H1 (cell line): ENCODE measurements at regions not wholly inside any gene's neighbourhood (a gene's known extent, or its start where the extent isn't known, plus 50 kb on each side); places are given as distances from the start of the nearest gene placed in this dataset.

Source experiments
- CTCF ChIA-PET: fragments of 300-600 bp; sonication (Branson Sonifier 250); formaldehyde crosslinking; loops from one replicate; lab custom pipeline; 2021; ENCODE audit not compliant: partially characterized antibody; lab: Charles Lee
- POLR2A ChIA-PET: fragments of 300-600 bp; sonication (Branson Sonifier 250); formaldehyde crosslinking; loops from one replicate; lab custom pipeline; 2021; ENCODE audit warnings: inconsistent platforms; ENCODE audit not compliant: partially characterized antibody; lab: Charles Lee
- DNase-seq, 2 experiments: peaks; one replicate each; pipeline versions ENCODE4 v3.0.0 to v3.0.0-alpha.2; 2010 to 2022; ENCODE audit warnings: low spot score in 2 of 2, low read depth in 1 of 2, mixed read lengths in 1 of 2
- FAIRE-seq: peaks from 2 replicates; lab custom pipeline; 2011; peaks lifted over from hg19 to GRCh38; lab: Jason Lieb, UNC
- H2AFZ ChIP-seq: 2 replicates; pipeline ENCODE4 v1.8.1; 2012; ENCODE audit warnings: low read length, inconsistent platforms
- H2AK5ac ChIP-seq: 2 replicates; pipeline ENCODE4 v1.6.1; 2013; ENCODE audit warnings: low read depth, low read length
- H2BK120ac ChIP-seq: replicated peaks from 2 replicates; pipeline ENCODE3; 2013; ENCODE audit warnings: low read depth, low read length, inconsistent platforms
- H2BK12ac ChIP-seq: 2 replicates; pipeline ENCODE4 v1.6.1; 2013; ENCODE audit warnings: low read depth, low read length
- H2BK15ac ChIP-seq: 2 replicates; pipeline ENCODE4 v1.6.1; 2013; ENCODE audit warnings: low read length
- H2BK20ac ChIP-seq: 2 replicates; pipeline ENCODE4 v1.6.1; 2013; ENCODE audit warnings: low read length
- H2BK5ac ChIP-seq: 2 replicates; pipeline ENCODE4 v1.6.1; 2013; ENCODE audit warnings: low read depth, low read length
- H3K14ac ChIP-seq: 2 replicates; pipeline ENCODE4 v1.6.1; 2013; ENCODE audit warnings: inconsistent platforms; ENCODE audit not compliant: insufficient read length
- H3K18ac ChIP-seq: 2 replicates; pipeline ENCODE4 v1.6.1; 2013; ENCODE audit warnings: low read length; ENCODE audit errors: extremely low read depth
- H3K23ac ChIP-seq: 2 replicates; pipeline ENCODE4 v1.6.1; 2013; ENCODE audit warnings: inconsistent platforms; ENCODE audit not compliant: insufficient read length
- H3K23me2 ChIP-seq: 2 replicates; pipeline ENCODE4 v1.6.1; 2013; ENCODE audit warnings: low read depth, low read length
- H3K27ac ChIP-seq: 2 replicates; pipeline ENCODE4 v1.6.1; 2011; ENCODE audit warnings: low read depth, low read length, inconsistent platforms
- H3K27me3 ChIP-seq, 4 experiments: replicated peaks in 1 of 4; 1 replicate in 1 of 4; 2 replicates in 3 of 4; pipeline versions ENCODE4 v1.6.1 to v1.8.1; 2011 to 2013; ENCODE audit warnings: low read length in 3 of 4, mild to moderate bottlenecking in 3 of 4, inconsistent platforms in 2 of 4, mixed read lengths in 2 of 4, moderate library complexity in 1 of 4; ENCODE audit not compliant: control insufficient read depth in 3 of 4, insufficient read depth in 3 of 4; ENCODE audit errors: extremely low read depth in 1 of 4
- H3K36me3 ChIP-seq, 4 experiments: 2 replicates each; pipeline versions ENCODE4 v1.6.1 to v1.8.1; 2011 to 2013; ENCODE audit warnings: mild to moderate bottlenecking in 4 of 4, low read length in 3 of 4, moderate library complexity in 2 of 4, control low read depth in 1 of 4, inconsistent platforms in 1 of 4; ENCODE audit not compliant: insufficient read depth in 4 of 4, control insufficient read depth in 2 of 4
- H3K4ac ChIP-seq: replicated peaks from 2 replicates; pipeline ENCODE3; 2013; ENCODE audit warnings: low read length, low read depth, mixed read lengths, inconsistent platforms; ENCODE audit not compliant: insufficient read length
- H3K4me1 ChIP-seq, 4 experiments: replicated peaks in 1 of 4; 1 replicate in 1 of 4; 2 replicates in 3 of 4; pipeline versions ENCODE4 v1.6.1 to v1.8.1; 2011 to 2013; ENCODE audit warnings: low read length in 3 of 4, inconsistent platforms in 2 of 4, mixed read lengths in 1 of 4; ENCODE audit not compliant: insufficient read depth in 4 of 4, control insufficient read depth in 3 of 4
- H3K4me2 ChIP-seq, 2 experiments: 2 replicates each; pipeline versions ENCODE4 v1.6.1 to v1.8.1; 2011 to 2013; ENCODE audit warnings: low read depth in 2 of 2, low read length in 2 of 2, control low read depth in 1 of 2, inconsistent platforms in 1 of 2, mild to moderate bottlenecking in 1 of 2; ENCODE audit not compliant: insufficient read depth in 1 of 2
- H3K4me3 ChIP-seq, 4 experiments: fragments of 200-600, 300-600 bp in 1 of 4; sonication (generic), shearing (Covaris generic), sonication (Bioruptor Twin) in 1 of 4; 2 replicates each; pipeline versions ENCODE4 v1.5.1 to v1.8.1; 2011 to 2016; ENCODE audit warnings: low read length in 4 of 4, low read depth in 3 of 4, control low read depth in 2 of 4, inconsistent platforms in 2 of 4, mild to moderate bottlenecking in 2 of 4, mixed read lengths in 1 of 4, moderate library complexity in 1 of 4; ENCODE audit not compliant: insufficient read depth in 2 of 4; ENCODE audit errors: extremely low read depth in 1 of 4
- H3K56ac ChIP-seq: replicated peaks from 2 replicates; pipeline ENCODE3; 2013; ENCODE audit warnings: low read depth, mild to moderate bottlenecking, mixed read lengths, low read length, inconsistent platforms; ENCODE audit not compliant: insufficient read length
- H3K79me1 ChIP-seq: 2 replicates; pipeline ENCODE4 v1.6.1; 2013; ENCODE audit warnings: low read depth, low read length, control low read depth
- H3K79me2 ChIP-seq, 2 experiments: 2 replicates each; pipeline versions ENCODE4 v1.6.1 to v1.8.1; 2012 to 2013; ENCODE audit warnings: low read length in 2 of 2, mild to moderate bottlenecking in 2 of 2, inconsistent platforms in 1 of 2; ENCODE audit not compliant: insufficient read depth in 2 of 2, control insufficient read depth in 1 of 2
- H3K9ac ChIP-seq, 4 experiments: replicated peaks in 1 of 4; 1 replicate in 1 of 4; 2 replicates in 3 of 4; pipeline versions ENCODE4 v1.6.1 to v1.8.1; 2011 to 2013; ENCODE audit warnings: low read depth in 3 of 4, low read length in 3 of 4, control low read depth in 2 of 4, mild to moderate bottlenecking in 2 of 4, moderate library complexity in 2 of 4, inconsistent platforms in 1 of 4; ENCODE audit errors: extremely low read depth in 1 of 4
- H3K9me3 ChIP-seq, 2 experiments: 2 replicates each; pipeline versions ENCODE4 v1.6.1 to v1.8.1; 2012 to 2013; ENCODE audit warnings: mild to moderate bottlenecking in 2 of 2, moderate library complexity in 2 of 2, control low read depth in 1 of 2, inconsistent platforms in 1 of 2, low read depth in 1 of 2, low read length in 1 of 2, mixed read lengths in 1 of 2; ENCODE audit not compliant: insufficient read depth in 2 of 2
- H4K20me1 ChIP-seq, 2 experiments: replicated peaks in 1 of 2; 2 replicates each; pipeline versions ENCODE3 to v1.8.1; 2011 to 2013; ENCODE audit warnings: inconsistent platforms in 2 of 2, low read length in 2 of 2, mild to moderate bottlenecking in 1 of 2; ENCODE audit not compliant: insufficient read depth in 2 of 2, control insufficient read depth in 1 of 2
- H4K5ac ChIP-seq: 2 replicates; pipeline ENCODE4 v1.6.1; 2013; ENCODE audit warnings: low read length, low read depth, mixed read lengths, inconsistent platforms; ENCODE audit not compliant: insufficient read length
- H4K8ac ChIP-seq: 2 replicates; pipeline ENCODE4 v1.8.0; 2013; ENCODE audit warnings: mild to moderate bottlenecking, moderate library complexity, low read length, inconsistent platforms; ENCODE audit not compliant: insufficient read depth; ENCODE audit errors: extremely low read depth
- H4K91ac ChIP-seq: replicated peaks from 2 replicates; pipeline ENCODE3; 2013; ENCODE audit warnings: low read length, mixed read lengths, inconsistent platforms; ENCODE audit not compliant: insufficient read length
- EZH2 ChIP-seq: fragments of 200-600 bp; sonication (generic); IDR thresholded peaks from 2 replicates; pipeline ENCODE4 v1.7.1; 2012; ENCODE audit warnings: low read depth, mild to moderate bottlenecking, moderate library complexity, low read length, inconsistent platforms; ENCODE audit not compliant: severe bottlenecking
- GTF2F1 ChIP-seq: IDR thresholded peaks from 2 replicates; pipeline ENCODE4 v1.6.1; 2012; ENCODE audit warnings: low read depth, low read length, improper control_type of control experiment, borderline replicate concordance
- SP1 ChIP-seq: IDR thresholded peaks from 2 replicates; pipeline ENCODE4 v1.6.1; 2011; ENCODE audit warnings: low read depth, low read length
- TBP ChIP-seq: IDR thresholded peaks from 2 replicates; pipeline ENCODE4 v1.6.1; 2011; ENCODE audit warnings: low read depth, low read length, improper control_type of control experiment
- WGBS, 2 experiments: shearing (Covaris generic) in 1 of 2; methylation state at CpG; one replicate each; pipeline versions ENCODE4 v1.1.6 to v1.1.7; 2013 to 2015; ENCODE audit warnings: low lambda C conversion rate in 2 of 2, mixed read lengths in 2 of 2, inconsistent platforms in 1 of 2, low coverage in 1 of 2, missing lambda C conversion rate in 1 of 2; ENCODE audit not compliant: insufficient replicate concordance in 2 of 2, insufficient coverage in 1 of 2, insufficient read length in 1 of 2; ENCODE audit errors: extremely low coverage in 1 of 2, missing lambda C conversion rate in 1 of 2; 5-methylcytosine and 5-hydroxymethylcytosine counted together
- TF ChIP-seq, protein P1 (sequence below): IDR thresholded peaks from 2 replicates; pipeline ENCODE4 v1.6.1; 2012; ENCODE audit warnings: inconsistent platforms

DNA sequence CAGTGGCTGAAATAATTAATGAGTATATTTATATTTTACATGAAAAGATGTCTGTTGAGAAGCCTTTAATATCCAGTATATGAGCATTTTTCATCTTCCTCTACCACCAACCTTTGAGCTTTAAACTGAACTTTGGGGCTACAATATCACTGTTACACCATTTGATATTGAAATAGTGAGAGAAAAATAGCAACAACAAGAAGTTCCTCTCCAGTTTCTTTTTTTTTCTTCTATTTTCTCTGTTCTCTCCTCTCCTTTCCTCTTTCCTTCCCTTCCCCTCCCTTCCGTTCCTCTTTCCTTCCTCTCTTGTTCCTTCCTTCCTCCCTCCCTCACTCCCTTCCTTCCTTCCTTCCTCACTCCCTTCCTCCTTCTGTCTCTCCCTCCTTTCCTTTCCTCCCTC, 1591.4 kb downstream of the PLA2G4A start:
- TF ChIP-seq GTF2F1 (no peak), SP1 (no peak), TBP (no peak), EZH2 (no peak)
- TF ChIP-seq, protein P1, sequence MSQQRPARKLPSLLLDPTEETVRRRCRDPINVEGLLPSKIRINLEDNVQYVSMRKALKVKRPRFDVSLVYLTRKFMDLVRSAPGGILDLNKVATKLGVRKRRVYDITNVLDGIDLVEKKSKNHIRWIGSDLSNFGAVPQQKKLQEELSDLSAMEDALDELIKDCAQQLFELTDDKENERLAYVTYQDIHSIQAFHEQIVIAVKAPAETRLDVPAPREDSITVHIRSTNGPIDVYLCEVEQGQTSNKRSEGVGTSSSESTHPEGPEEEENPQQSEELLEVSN = no peak

More for the DNA sequence above, 1591.4 kb downstream of the PLA2G4A start:
- Histone ChIP-seq H3K79me1 (no peaks in the 10 kb centered on the region), H2AFZ (no peak overlapping the region), H3K27ac (no peak overlapping the region), H3K23me2 (no peaks in the 10 kb centered on the region), H2BK12ac (no peak overlapping the region), H2BK5ac (no peak overlapping the region), H3K4me3 (no peak overlapping the region), H3K36me3 (no peaks in the 10 kb centered on the region), H3K23ac (no peak overlapping the region), H3K4me2 (no peak overlapping the region), H4K8ac (no peak overlapping the region), H3K4ac (no peak overlapping the region), H4K5ac (no peak overlapping the region), H3K79me2 (no peaks in the 10 kb centered on the region), H3K4me1 (no peaks in the 10 kb centered on the region), H2AK5ac (no peak overlapping the region), H2BK120ac (no peak overlapping the region), H2BK20ac (no peak overlapping the region), H3K27me3 (no peaks in the 10 kb centered on the region), H3K9me3 (no peaks in the 10 kb centered on the region), H3K14ac (no peak overlapping the region), H3K56ac (no peak overlapping the region), H3K9ac (no peak overlapping the region), H4K91ac (no peak overlapping the region), H3K18ac (no peak overlapping the region), H2BK15ac (no peak overlapping the region), H4K20me1 (no peaks in the 10 kb centered on the region)
- ChIA-PET POLR2A (no interaction called here), CTCF (no interaction called here)
- no peak for FAIRE-seq
- DNase-seq = no peak
- WGBS, 2 experiments = 40% methylated on average over 1 of the region's 1 CpG; no CpG with 5 or more reads in 1 of the 2 experiments
